ENCODE measurements at regions not wholly inside any gene's neighbourhood (a gene's known extent, or its start where the extent isn't known, plus 50 kb on each side); places are given as distances from the start of the nearest gene placed in this dataset.

DNA sequence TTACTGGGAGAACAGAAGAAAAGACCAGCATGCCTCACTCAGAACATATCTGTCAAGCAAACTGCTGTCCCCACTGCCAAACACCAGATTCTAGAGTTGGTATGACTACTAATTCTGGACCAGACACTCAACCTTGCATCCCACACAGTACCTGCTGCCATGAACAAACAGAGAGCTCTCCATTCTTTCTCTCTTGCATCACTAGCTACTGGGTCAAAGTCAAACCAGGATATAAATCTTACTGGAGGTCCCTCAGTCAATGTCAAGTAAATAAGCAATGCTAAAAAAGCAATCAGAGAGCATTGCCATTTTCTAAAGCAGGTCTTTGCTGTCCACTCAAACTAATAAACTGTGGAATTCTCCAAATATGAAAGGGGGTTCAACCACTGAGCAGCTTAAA is 452.4 kb upstream of the SEL1L start:
- TF ChIP-seq, protein P1, sequence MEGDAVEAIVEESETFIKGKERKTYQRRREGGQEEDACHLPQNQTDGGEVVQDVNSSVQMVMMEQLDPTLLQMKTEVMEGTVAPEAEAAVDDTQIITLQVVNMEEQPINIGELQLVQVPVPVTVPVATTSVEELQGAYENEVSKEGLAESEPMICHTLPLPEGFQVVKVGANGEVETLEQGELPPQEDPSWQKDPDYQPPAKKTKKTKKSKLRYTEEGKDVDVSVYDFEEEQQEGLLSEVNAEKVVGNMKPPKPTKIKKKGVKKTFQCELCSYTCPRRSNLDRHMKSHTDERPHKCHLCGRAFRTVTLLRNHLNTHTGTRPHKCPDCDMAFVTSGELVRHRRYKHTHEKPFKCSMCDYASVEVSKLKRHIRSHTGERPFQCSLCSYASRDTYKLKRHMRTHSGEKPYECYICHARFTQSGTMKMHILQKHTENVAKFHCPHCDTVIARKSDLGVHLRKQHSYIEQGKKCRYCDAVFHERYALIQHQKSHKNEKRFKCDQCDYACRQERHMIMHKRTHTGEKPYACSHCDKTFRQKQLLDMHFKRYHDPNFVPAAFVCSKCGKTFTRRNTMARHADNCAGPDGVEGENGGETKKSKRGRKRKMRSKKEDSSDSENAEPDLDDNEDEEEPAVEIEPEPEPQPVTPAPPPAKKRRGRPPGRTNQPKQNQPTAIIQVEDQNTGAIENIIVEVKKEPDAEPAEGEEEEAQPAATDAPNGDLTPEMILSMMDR (IDR thresholded peaks at IDR 0.05) = no peak
- TF ChIP-seq HOXB13 (CRISPR knock-in tag; IDR thresholded peaks at IDR 0.05; ENCODE audit: low read depth) (no peak), POLR2A (IDR thresholded peaks at IDR 0.05; ENCODE audit: low read length) (no peak), FOSL2 (IDR thresholded peaks at IDR 0.05) (no peak), FOSL2 (CRISPR knock-in tag; IDR thresholded peaks at IDR 0.05) (no peak)
- TF ChIP-seq, protein P2, sequence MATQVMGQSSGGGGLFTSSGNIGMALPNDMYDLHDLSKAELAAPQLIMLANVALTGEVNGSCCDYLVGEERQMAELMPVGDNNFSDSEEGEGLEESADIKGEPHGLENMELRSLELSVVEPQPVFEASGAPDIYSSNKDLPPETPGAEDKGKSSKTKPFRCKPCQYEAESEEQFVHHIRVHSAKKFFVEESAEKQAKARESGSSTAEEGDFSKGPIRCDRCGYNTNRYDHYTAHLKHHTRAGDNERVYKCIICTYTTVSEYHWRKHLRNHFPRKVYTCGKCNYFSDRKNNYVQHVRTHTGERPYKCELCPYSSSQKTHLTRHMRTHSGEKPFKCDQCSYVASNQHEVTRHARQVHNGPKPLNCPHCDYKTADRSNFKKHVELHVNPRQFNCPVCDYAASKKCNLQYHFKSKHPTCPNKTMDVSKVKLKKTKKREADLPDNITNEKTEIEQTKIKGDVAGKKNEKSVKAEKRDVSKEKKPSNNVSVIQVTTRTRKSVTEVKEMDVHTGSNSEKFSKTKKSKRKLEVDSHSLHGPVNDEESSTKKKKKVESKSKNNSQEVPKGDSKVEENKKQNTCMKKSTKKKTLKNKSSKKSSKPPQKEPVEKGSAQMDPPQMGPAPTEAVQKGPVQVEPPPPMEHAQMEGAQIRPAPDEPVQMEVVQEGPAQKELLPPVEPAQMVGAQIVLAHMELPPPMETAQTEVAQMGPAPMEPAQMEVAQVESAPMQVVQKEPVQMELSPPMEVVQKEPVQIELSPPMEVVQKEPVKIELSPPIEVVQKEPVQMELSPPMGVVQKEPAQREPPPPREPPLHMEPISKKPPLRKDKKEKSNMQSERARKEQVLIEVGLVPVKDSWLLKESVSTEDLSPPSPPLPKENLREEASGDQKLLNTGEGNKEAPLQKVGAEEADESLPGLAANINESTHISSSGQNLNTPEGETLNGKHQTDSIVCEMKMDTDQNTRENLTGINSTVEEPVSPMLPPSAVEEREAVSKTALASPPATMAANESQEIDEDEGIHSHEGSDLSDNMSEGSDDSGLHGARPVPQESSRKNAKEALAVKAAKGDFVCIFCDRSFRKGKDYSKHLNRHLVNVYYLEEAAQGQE (IDR thresholded peaks at IDR 0.05) = no peak
